SK-N-SH (cell line): ENCODE measurements at regions not wholly inside any gene's neighbourhood (a gene's known extent, or its start where the extent isn't known, plus 50 kb on each side); places are given as distances from the start of the nearest gene placed in this dataset.

Experiments
- CTCF ChIA-PET: fragments of 300-600, 350-600 bp; formaldehyde crosslinking; extraction: SDS; loops from one replicate; lab custom pipeline; 2021; lab: Yijun Ruan, JAX
- POLR2A ChIA-PET: fragments of 350-600 bp; sonication (Branson Sonifier 250); formaldehyde crosslinking; extraction: SDS; loops from one replicate; lab custom pipeline; 2020; ENCODE audit warnings: antibody characterized with exemption, inconsistent platforms; lab: Yijun Ruan, JAX
- DNase-seq: peaks from one replicate; pipeline ENCODE4 v3.0.0; 2012
- H2AFZ ChIP-seq: fragments of 200-600 bp; sonication (generic); 2 replicates; pipeline ENCODE4 v1.8.1; 2016; ENCODE audit warnings: antibody characterized with exemption, mild to moderate bottlenecking, low read depth
- H3F3A ChIP-seq: fragments of 200-600 bp; sonication (generic); replicated peaks from 2 replicates; pipeline ENCODE3; 2016; ENCODE audit warnings: antibody characterized with exemption, mild to moderate bottlenecking; ENCODE audit not compliant: insufficient read depth
- H3K27ac ChIP-seq, 2 experiments: fragments of 200-500 bp in 1 of 2; fragments of 200-600 bp in 1 of 2; sonication (Bioruptor generic) in 1 of 2; sonication (generic), shearing (Covaris generic) in 1 of 2; 2 replicates each; pipeline versions ENCODE4 v1.5.1 to v1.6.1; 2014 to 2016; ENCODE audit warnings: low read depth in 2 of 2, inconsistent platforms in 1 of 2, low read length in 1 of 2, mild to moderate bottlenecking in 1 of 2, mixed read lengths in 1 of 2
- H3K27me3 ChIP-seq: fragments of 200-600 bp; sonication (generic), shearing (Covaris generic); 2 replicates; pipeline ENCODE4 v1.6.1; 2016; ENCODE audit warnings: mixed run types; ENCODE audit not compliant: insufficient read depth
- H3K36me3 ChIP-seq, 2 experiments: fragments of 200-500 bp in 1 of 2; fragments of 200-600 bp in 1 of 2; sonication (Bioruptor generic) in 1 of 2; sonication (generic) in 1 of 2; replicated peaks in 1 of 2; 2 replicates each; pipeline versions ENCODE3 to v1.5.1; 2014 to 2016; ENCODE audit warnings: low read length in 1 of 2, mild to moderate bottlenecking in 1 of 2; ENCODE audit not compliant: insufficient read depth in 2 of 2, control insufficient read depth in 1 of 2
- H3K4me1 ChIP-seq, 2 experiments: fragments of 200-500 bp in 1 of 2; fragments of 200-600 bp in 1 of 2; sonication (Bioruptor generic) in 1 of 2; sonication (generic), shearing (Covaris generic) in 1 of 2; 2 replicates each; pipeline versions ENCODE4 v1.5.1 to v1.6.1; 2014 to 2016; ENCODE audit warnings: low read depth in 1 of 2, low read length in 1 of 2, mixed run types in 1 of 2; ENCODE audit not compliant: insufficient read depth in 2 of 2, control insufficient read depth in 1 of 2
- H3K4me2 ChIP-seq: fragments of 200-600 bp; sonication (generic), shearing (Covaris generic); 2 replicates; pipeline ENCODE4 v1.6.1; 2017; ENCODE audit warnings: mixed run types
- H3K4me3 ChIP-seq, 2 experiments: fragments of 200-500 bp in 1 of 2; fragments of 200-600 bp in 1 of 2; sonication (Bioruptor generic) in 1 of 2; sonication (generic), shearing (Covaris generic) in 1 of 2; 2 replicates each; pipeline versions ENCODE4 v1.5.1 to v1.8.1; 2014 to 2016; ENCODE audit warnings: low read depth in 2 of 2, inconsistent platforms in 1 of 2, low read length in 1 of 2, mild to moderate bottlenecking in 1 of 2, mixed read lengths in 1 of 2, moderate library complexity in 1 of 2
- H3K79me2 ChIP-seq: fragments of 200-600 bp; sonication (generic); 2 replicates; pipeline ENCODE4 v1.8.1; 2017; ENCODE audit warnings: mild to moderate bottlenecking; ENCODE audit not compliant: insufficient read depth
- H3K9ac ChIP-seq: fragments of 200-600 bp; sonication (generic); 2 replicates; pipeline ENCODE4 v1.6.1; 2017; ENCODE audit warnings: mixed run types
- H3K9me2 ChIP-seq: fragments of 200-600 bp; sonication (generic); 2 replicates; pipeline ENCODE4 v1.6.1; 2017; ENCODE audit warnings: mixed run types
- H3K9me3 ChIP-seq: fragments of 200-600 bp; sonication (generic); 2 replicates; pipeline ENCODE4 v1.6.1; 2017; ENCODE audit warnings: mixed run types, mild to moderate bottlenecking, moderate library complexity
- H4K20me1 ChIP-seq: fragments of 200-600 bp; sonication (generic); 2 replicates; pipeline ENCODE4 v1.6.1; 2017; ENCODE audit warnings: mild to moderate bottlenecking, mixed run types; ENCODE audit not compliant: insufficient read depth
- CTCF ChIP-seq: fragments of 200-600 bp; sonication (generic); IDR thresholded peaks from 2 replicates; pipeline ENCODE4 v1.6.1; 2017; ENCODE audit warnings: antibody characterized with exemption, mild to moderate bottlenecking, moderate library complexity
- ELF1 ChIP-seq: IDR thresholded peaks from 2 replicates; pipeline ENCODE4 v1.4.0; 2012
- EP300 ChIP-seq, 2 experiments: IDR thresholded peaks; 2 replicates each; pipeline versions ENCODE4 v1.4.0 to v1.6.1; 2012; ENCODE audit warnings: borderline replicate concordance in 1 of 2, low read depth in 1 of 2, low read length in 1 of 2
- EZH2phosphoT487 ChIP-seq: fragments of 200-600 bp; sonication (generic); IDR thresholded peaks from 2 replicates; pipeline ENCODE4 v1.6.1; 2017; ENCODE audit warnings: low read depth, mixed run types, mild to moderate bottlenecking, antibody characterized with exemption, moderate library complexity, borderline replicate concordance
- FOSL2 ChIP-seq: IDR thresholded peaks from 2 replicates; pipeline ENCODE4 v1.4.0; 2012; ENCODE audit warnings: low read depth, mild to moderate bottlenecking, moderate library complexity, borderline replicate concordance
- FOXJ3 ChIP-seq: sonication (generic); formaldehyde crosslinking; IDR thresholded peaks from 2 replicates; pipeline ENCODE4 v1.5.1; 2020; ENCODE audit warnings: mild to moderate bottlenecking, missing genetic modification reagents
- FOXM1 ChIP-seq: IDR thresholded peaks from 2 replicates; pipeline ENCODE4 v1.4.0; 2012; ENCODE audit warnings: low read depth, mild to moderate bottlenecking
- GABPA ChIP-seq: IDR thresholded peaks from 2 replicates; pipeline ENCODE4 v1.4.0; 2012; ENCODE audit warnings: low read depth, mild to moderate bottlenecking
- GATA2 ChIP-seq: sonication (generic); formaldehyde crosslinking; IDR thresholded peaks from 2 replicates; pipeline ENCODE4 v1.5.0; 2020; ENCODE audit warnings: mild to moderate bottlenecking, missing genetic modification reagents
- IRF3 ChIP-seq: fragments of 150-350 bp; IDR thresholded peaks from 2 replicates; pipeline ENCODE4 v1.6.1; 2016; ENCODE audit warnings: mild to moderate bottlenecking, low read depth, low read length
- JUND ChIP-seq: IDR thresholded peaks from 2 replicates; pipeline ENCODE4 v1.4.0; 2012
- MAX ChIP-seq: IDR thresholded peaks from 2 replicates; pipeline ENCODE4 v1.4.0; 2012; ENCODE audit warnings: low read depth
- MEF2A ChIP-seq: IDR thresholded peaks from 2 replicates; pipeline ENCODE4 v1.4.0; 2012; ENCODE audit warnings: low read depth, borderline replicate concordance
- NFIC ChIP-seq: IDR thresholded peaks from 2 replicates; pipeline ENCODE4 v1.4.0; 2012; ENCODE audit warnings: borderline replicate concordance
- REST ChIP-seq: IDR thresholded peaks from 2 replicates; pipeline ENCODE4 v1.6.1; 2012; ENCODE audit warnings: mild to moderate bottlenecking, low read depth, low read length, moderate library complexity
- RXRA ChIP-seq: IDR thresholded peaks from 2 replicates; pipeline ENCODE4 v1.4.0; 2012; ENCODE audit warnings: low read depth, mild to moderate bottlenecking, borderline replicate concordance
- SMC3 ChIP-seq: IDR thresholded peaks from 2 replicates; pipeline ENCODE4 v1.6.1; 2012; ENCODE audit warnings: low read depth, low read length, improper control_type of control experiment
- TCF12 ChIP-seq: IDR thresholded peaks from 2 replicates; pipeline ENCODE4 v1.4.0; 2012
- TEAD4 ChIP-seq: IDR thresholded peaks from 2 replicates; pipeline ENCODE4 v1.4.0; 2012; ENCODE audit warnings: mild to moderate bottlenecking, borderline replicate concordance; ENCODE audit not compliant: insufficient read depth
- USF1 ChIP-seq: IDR thresholded peaks from 2 replicates; pipeline ENCODE4 v1.4.0; 2012; ENCODE audit warnings: low read depth, borderline replicate concordance
- USF2 ChIP-seq: fragments of 150-350 bp; IDR thresholded peaks from 2 replicates; pipeline ENCODE4 v1.6.1; 2017; ENCODE audit warnings: antibody characterized with exemption, low read length, low read depth, borderline replicate concordance
- ZBTB33 ChIP-seq: IDR thresholded peaks from 2 replicates; pipeline ENCODE4 v1.4.0; 2012; ENCODE audit warnings: low read depth, borderline replicate concordance
- WGBS: methylation state at CpG from one replicate; pipeline ENCODE4 v1.1.6; 2017; ENCODE audit warnings: low lambda C conversion rate; 5-methylcytosine and 5-hydroxymethylcytosine counted together

GRCh38 chr3:23685541-23686258 lies 120.1 kb upstream of the UBE2E1 start:
- Histone ChIP-seq H3K27ac (peak overlapping the region; percentile 29 to 92; a peak in 3 of 4 replicates), H3K9me2 (no peaks in the 10 kb centered on the region), H3K79me2 (no peaks in the 10 kb centered on the region), H3K9ac (peak overlapping the region; percentile 21; the same call in 1 of the 2 replicates), H3K27me3 (no peaks in the 10 kb centered on the region), H3F3A (peaks cover 10% of the 10 kb centered on the region), H3K9me3 (no peaks in the 10 kb centered on the region), H3K36me3 (no peaks in the 10 kb centered on the region), H3K4me3 (no peak overlapping the region), H2AFZ (no peak overlapping the region), H3K4me1 (peaks cover 11 to 16% of the 10 kb centered on the region in 2 experiments; a peak in 2 of 4 replicates), H3K4me2 (peak overlapping the region; percentile 57), H4K20me1 (no peaks in the 10 kb centered on the region)
- POLR2A ChIA-PET: no interaction called here
- WGBS: 22% methylated on average over 9 of the region's 9 CpGs
- CTCF ChIA-PET: no interaction called here
- DNase-seq: peak; percentile 65
- TF ChIP-seq GABPA: 0 out of 2 replicates have a peak, but pooled peaks have one; percentile 27
- peak; percentile 78 for TF ChIP-seq FOXM1
- peak; percentile 100 for TF ChIP-seq NFIC
- peak; percentile 53; the same call in 1 of the 2 replicates for TF ChIP-seq USF1
- peak; percentile 68 for TF ChIP-seq GATA2
- TF ChIP-seq ZBTB33: peak; percentile 87
- no peak for TF ChIP-seq FOXJ3 (CRISPR knock-in tag)
- TF ChIP-seq RXRA: peak; percentile 89
- peak; percentile 74 for TF ChIP-seq REST
- TF ChIP-seq USF2: no peak
- peak; percentile 47 to 97 for TF ChIP-seq EP300 (IDR thresholded peaks at IDR 0.05; ENCODE audit: borderline replicate concordance in 1 of 2, low read depth in 1 of 2, low read length in 1 of 2)
- peak; percentile 64 for TF ChIP-seq ELF1
- peak; percentile 95 for TF ChIP-seq TCF12
- no peak for TF ChIP-seq IRF3
- peak; percentile 83 for TF ChIP-seq MAX
- TF ChIP-seq JUND: peak; percentile 99
- TF ChIP-seq TEAD4: peak; percentile 84
- no peak for TF ChIP-seq SMC3
- TF ChIP-seq CTCF: peak; percentile 12; the same call in 1 of the 2 replicates
- peak; percentile 99 for TF ChIP-seq FOSL2
- TF ChIP-seq MEF2A: peak; percentile 72; the same call in 1 of the 2 replicates
- no peak for TF ChIP-seq EZH2phosphoT487
